ENCODE measurements at regions not wholly inside any gene's neighbourhood (a gene's known extent, or its start where the extent isn't known, plus 50 kb on each side); places are given as distances from the start of the nearest gene placed in this dataset.

DNA sequence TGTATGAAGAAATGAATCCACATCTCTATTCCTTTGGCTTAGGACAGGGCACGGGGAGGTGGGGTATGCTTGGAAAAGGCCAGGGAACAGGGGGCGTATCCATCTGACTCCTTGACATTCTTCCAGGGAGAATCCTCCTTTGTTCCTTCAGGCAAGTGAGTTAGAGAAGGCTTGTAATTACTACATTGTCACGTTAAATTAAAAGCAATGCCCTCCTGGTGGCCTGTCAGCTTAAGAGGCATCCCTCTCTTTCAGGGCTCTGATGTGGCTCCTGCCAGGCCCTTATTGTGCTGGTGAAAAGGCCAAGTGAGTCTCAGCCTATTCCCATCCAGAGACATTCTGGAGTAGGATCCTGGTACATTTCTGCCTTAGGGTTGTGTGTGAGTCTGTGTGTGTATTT lies 128.3 kb downstream of the FOXA2 start (continued):
- TF ChIP-seq, protein P1, sequence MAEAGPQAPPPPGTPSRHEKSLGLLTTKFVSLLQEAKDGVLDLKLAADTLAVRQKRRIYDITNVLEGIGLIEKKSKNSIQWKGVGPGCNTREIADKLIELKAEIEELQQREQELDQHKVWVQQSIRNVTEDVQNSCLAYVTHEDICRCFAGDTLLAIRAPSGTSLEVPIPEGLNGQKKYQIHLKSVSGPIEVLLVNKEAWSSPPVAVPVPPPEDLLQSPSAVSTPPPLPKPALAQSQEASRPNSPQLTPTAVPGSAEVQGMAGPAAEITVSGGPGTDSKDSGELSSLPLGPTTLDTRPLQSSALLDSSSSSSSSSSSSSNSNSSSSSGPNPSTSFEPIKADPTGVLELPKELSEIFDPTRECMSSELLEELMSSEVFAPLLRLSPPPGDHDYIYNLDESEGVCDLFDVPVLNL (CRISPR knock-in tag; IDR thresholded peaks at IDR 0.05; ENCODE audit: low read depth) = no peak
- TF ChIP-seq NRF1 (conservative IDR thresholded peaks at IDR 0.05 in 1 of 2, IDR thresholded peaks at IDR 0.05 in 1 of 2) (no peak), RFX7 (CRISPR knock-in tag; IDR thresholded peaks at IDR 0.05) (no peak), ZFP36 (IDR thresholded peaks at IDR 0.05; ENCODE audit: low read depth, low read length, partially characterized antibody) (no peak)
- TF ChIP-seq, protein P2, sequence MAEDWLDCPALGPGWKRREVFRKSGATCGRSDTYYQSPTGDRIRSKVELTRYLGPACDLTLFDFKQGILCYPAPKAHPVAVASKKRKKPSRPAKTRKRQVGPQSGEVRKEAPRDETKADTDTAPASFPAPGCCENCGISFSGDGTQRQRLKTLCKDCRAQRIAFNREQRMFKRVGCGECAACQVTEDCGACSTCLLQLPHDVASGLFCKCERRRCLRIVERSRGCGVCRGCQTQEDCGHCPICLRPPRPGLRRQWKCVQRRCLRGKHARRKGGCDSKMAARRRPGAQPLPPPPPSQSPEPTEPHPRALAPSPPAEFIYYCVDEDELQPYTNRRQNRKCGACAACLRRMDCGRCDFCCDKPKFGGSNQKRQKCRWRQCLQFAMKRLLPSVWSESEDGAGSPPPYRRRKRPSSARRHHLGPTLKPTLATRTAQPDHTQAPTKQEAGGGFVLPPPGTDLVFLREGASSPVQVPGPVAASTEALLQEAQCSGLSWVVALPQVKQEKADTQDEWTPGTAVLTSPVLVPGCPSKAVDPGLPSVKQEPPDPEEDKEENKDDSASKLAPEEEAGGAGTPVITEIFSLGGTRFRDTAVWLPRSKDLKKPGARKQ (CRISPR knock-in tag; IDR thresholded peaks at IDR 0.05) = no peak

DNA sequence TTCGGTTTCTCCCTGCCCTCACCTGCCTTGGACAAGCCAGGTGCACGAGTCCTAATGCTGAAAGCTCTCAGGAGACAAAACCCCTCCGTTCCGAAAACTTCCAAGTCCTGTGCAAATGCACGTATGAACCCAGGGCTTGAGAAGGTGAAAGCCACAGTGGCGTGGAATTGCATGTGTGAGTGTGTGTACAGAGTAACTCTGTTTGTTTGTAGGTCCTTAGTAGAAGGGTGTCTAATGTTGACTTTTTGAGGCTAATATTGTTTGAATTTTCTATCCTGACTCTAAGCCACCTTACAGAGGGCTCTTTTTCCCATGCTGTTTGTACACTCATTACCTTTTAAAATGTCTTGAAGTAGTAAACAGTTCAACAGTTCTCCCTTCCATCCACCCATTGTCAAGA lies 129.1 kb downstream of the FOXA2 start:
- ChIA-PET POLR2A (interaction anchor here (0.7 kb wide), 1 partner anchor 13 kb away, joined by 3 read pairs; no protein-coding TSS in a partner anchor), CTCF (ENCODE audit: low intra/inter-chr PET ratio) (no interaction called here)
- Histone ChIP-seq H3K4me2 (ENCODE audit: insufficient read depth, low read length) (no peak overlapping the region), H3K36me3 (ENCODE audit: control insufficient read depth, insufficient read depth, low read length) (no peaks in the 10 kb centered on the region), H3K9ac (ENCODE audit: insufficient read depth in 1 of 2, low read depth in 2 of 2, low read length in 2 of 2) (no peak overlapping the region), H3K27me3 (ENCODE audit: control insufficient read depth in 2 of 2, insufficient read depth in 2 of 2, low read length in 2 of 2) (no peaks in the 10 kb centered on the region), H3K27ac (ENCODE audit: extremely low read depth, low read depth, low read length) (no peak overlapping the region), H3K4me1 (replicated peaks in 1 of 2; ENCODE audit: control insufficient read depth in 2 of 2, insufficient read depth in 2 of 2, low read length in 2 of 2) (no peaks in the 10 kb centered on the region), H3K9me3 (replicated peaks; ENCODE audit: control insufficient read depth, insufficient read depth, low read depth, low read length) (no peaks in the 10 kb centered on the region), H3K4me3 (no peak overlapping the region), H3K79me2 (ENCODE audit: control insufficient read depth, insufficient read depth, low read length) (no peaks in the 10 kb centered on the region), H3K9me1 (ENCODE audit: control insufficient read depth, insufficient read depth, low read length) (no peaks in the 10 kb centered on the region), H4K20me1 (replicated peaks; ENCODE audit: control insufficient read depth, insufficient read depth, low read length) (no peaks in the 10 kb centered on the region), H2AFZ (ENCODE audit: low read depth, low read length) (peak overlapping the region; percentile 9; the same call in 1 of the 2 replicates)
- intact Hi-C loops (cut with micrococcal nuclease) = loop anchor here (10.0 kb wide), 1 partner anchor 130 kb away; the partner anchor contains the start of gene FOXA2
- 46% methylated on average over 5 of the region's 6 CpGs for WGBS (ENCODE audit: insufficient coverage, low coverage, missing lambda C conversion rate)
- FAIRE-seq (no peak), ATAC-seq (no peak), DNase-seq (ENCODE audit: extremely low read depth in 1 of 4, low spot score in 3 of 4) (no peak)
- TF ChIP-seq, protein P3, sequence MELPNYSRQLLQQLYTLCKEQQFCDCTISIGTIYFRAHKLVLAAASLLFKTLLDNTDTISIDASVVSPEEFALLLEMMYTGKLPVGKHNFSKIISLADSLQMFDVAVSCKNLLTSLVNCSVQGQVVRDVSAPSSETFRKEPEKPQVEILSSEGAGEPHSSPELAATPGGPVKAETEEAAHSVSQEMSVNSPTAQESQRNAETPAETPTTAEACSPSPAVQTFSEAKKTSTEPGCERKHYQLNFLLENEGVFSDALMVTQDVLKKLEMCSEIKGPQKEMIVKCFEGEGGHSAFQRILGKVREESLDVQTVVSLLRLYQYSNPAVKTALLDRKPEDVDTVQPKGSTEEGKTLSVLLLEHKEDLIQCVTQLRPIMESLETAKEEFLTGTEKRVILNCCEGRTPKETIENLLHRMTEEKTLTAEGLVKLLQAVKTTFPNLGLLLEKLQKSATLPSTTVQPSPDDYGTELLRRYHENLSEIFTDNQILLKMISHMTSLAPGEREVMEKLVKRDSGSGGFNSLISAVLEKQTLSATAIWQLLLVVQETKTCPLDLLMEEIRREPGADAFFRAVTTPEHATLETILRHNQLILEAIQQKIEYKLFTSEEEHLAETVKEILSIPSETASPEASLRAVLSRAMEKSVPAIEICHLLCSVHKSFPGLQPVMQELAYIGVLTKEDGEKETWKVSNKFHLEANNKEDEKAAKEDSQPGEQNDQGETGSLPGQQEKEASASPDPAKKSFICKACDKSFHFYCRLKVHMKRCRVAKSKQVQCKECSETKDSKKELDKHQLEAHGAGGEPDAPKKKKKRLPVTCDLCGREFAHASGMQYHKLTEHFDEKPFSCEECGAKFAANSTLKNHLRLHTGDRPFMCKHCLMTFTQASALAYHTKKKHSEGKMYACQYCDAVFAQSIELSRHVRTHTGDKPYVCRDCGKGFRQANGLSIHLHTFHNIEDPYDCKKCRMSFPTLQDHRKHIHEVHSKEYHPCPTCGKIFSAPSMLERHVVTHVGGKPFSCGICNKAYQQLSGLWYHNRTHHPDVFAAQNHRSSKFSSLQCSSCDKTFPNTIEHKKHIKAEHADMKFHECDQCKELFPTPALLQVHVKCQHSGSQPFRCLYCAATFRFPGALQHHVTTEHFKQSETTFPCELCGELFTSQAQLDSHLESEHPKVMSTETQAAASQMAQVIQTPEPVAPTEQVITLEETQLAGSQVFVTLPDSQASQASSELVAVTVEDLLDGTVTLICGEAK (IDR thresholded peaks at IDR 0.05) = no peak
- TF ChIP-seq, protein P3 (CRISPR knock-in tag; IDR thresholded peaks at IDR 0.05) = no peak
- in situ Hi-C loops (cut with MboI) = no loop called here
- no TSS peak for BruUV-seq (replicated peaks)

Measured in K562 (cell line).